ENCODE measurements at regions not wholly inside any gene's neighbourhood (a gene's known extent, or its start where the extent isn't known, plus 50 kb on each side); places are given as distances from the start of the nearest gene placed in this dataset.

DNA sequence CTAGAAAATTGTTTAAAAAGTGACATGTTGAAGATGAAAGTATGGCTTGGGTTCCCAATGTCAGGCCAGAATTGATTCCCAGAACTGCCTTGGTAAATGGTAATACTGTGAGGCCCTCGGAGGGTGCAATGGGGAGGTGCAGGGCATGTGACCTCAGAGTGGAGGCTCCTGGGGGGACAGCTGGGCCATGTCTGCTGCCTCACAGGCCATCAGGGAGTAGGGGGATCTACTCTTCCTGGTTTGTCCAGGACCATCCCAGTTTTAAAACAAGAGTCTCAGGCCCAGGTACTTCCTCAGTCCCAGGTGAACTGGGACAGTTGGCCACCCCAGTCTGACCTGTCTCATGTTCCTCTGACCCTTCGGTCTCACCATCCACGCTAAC, 55.3 kb upstream of the SNX9 start:
- no peaks in the 10 kb centered on the region for H3K27me3 ChIP-seq
- H3K9me3 ChIP-seq = no peaks in the 10 kb centered on the region
- no peaks in the 10 kb centered on the region for H3K36me3 ChIP-seq
- H3K4me1 ChIP-seq = peaks cover 17 to 20% of the 10 kb centered on the region in 2 donors
- TF ChIP-seq, protein P1, sequence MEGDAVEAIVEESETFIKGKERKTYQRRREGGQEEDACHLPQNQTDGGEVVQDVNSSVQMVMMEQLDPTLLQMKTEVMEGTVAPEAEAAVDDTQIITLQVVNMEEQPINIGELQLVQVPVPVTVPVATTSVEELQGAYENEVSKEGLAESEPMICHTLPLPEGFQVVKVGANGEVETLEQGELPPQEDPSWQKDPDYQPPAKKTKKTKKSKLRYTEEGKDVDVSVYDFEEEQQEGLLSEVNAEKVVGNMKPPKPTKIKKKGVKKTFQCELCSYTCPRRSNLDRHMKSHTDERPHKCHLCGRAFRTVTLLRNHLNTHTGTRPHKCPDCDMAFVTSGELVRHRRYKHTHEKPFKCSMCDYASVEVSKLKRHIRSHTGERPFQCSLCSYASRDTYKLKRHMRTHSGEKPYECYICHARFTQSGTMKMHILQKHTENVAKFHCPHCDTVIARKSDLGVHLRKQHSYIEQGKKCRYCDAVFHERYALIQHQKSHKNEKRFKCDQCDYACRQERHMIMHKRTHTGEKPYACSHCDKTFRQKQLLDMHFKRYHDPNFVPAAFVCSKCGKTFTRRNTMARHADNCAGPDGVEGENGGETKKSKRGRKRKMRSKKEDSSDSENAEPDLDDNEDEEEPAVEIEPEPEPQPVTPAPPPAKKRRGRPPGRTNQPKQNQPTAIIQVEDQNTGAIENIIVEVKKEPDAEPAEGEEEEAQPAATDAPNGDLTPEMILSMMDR (IDR thresholded peaks at IDR 0.05) = no peak
- TF ChIP-seq POLR2A (IDR thresholded peaks at IDR 0.05) (no peak), POLR2AphosphoS5 (IDR thresholded peaks at IDR 0.05) (no peak)
- intact Hi-C loops (cut with DNase I; ENCODE audit: low total_unique reads) = loop anchor here (10.0 kb wide), 1 partner anchor 307 kb away; no protein-coding TSS in a partner anchor
- H3K27ac ChIP-seq = peak overlapping the region in 1 of 2 donors; percentile 26
- H3K4me3 ChIP-seq = no peak overlapping the region
- no peak for DNase-seq (ENCODE audit: low spot score in 2 of 2)

DNA sequence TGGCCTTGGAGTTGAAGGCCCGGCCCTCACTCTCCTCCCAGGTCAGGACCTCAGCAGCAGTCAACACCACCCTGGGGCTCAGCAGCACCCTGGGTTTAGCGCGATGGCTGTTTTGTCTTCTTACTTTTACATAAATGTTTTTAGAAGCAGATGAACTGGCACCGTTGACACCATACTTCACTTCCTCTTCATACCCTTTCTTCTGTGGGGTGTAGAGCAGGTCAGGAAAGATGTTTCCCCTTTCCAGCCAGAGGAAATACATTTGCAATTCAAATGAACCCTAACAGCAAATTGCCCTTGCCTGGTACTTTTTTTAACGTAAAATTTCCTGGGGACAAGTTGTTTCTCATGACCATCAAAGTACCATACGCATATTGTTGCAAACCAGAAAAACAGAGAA, 54.7 kb upstream of the SNX9 start:
- DNase-seq (ENCODE audit: low spot score in 2 of 2) = no peak
- Histone ChIP-seq H3K36me3 (no peaks in the 10 kb centered on the region), H3K27me3 (no peaks in the 10 kb centered on the region), H3K27ac (peak overlapping the region in 1 of 2 donors; percentile 26), H3K9me3 (no peaks in the 10 kb centered on the region), H3K4me1 (peaks cover 17% of the 10 kb centered on the region in 2 donors), H3K4me3 (no peak overlapping the region)
- intact Hi-C loops (cut with DNase I; ENCODE audit: low total_unique reads) = loop anchor here (10.0 kb wide), 1 partner anchor 306 kb away; no protein-coding TSS in a partner anchor
- TF ChIP-seq POLR2A (IDR thresholded peaks at IDR 0.05) = no peak
- TF ChIP-seq POLR2AphosphoS5 (IDR thresholded peaks at IDR 0.05) = no peak
- TF ChIP-seq, protein P1 (IDR thresholded peaks at IDR 0.05) = no peak

DNA sequence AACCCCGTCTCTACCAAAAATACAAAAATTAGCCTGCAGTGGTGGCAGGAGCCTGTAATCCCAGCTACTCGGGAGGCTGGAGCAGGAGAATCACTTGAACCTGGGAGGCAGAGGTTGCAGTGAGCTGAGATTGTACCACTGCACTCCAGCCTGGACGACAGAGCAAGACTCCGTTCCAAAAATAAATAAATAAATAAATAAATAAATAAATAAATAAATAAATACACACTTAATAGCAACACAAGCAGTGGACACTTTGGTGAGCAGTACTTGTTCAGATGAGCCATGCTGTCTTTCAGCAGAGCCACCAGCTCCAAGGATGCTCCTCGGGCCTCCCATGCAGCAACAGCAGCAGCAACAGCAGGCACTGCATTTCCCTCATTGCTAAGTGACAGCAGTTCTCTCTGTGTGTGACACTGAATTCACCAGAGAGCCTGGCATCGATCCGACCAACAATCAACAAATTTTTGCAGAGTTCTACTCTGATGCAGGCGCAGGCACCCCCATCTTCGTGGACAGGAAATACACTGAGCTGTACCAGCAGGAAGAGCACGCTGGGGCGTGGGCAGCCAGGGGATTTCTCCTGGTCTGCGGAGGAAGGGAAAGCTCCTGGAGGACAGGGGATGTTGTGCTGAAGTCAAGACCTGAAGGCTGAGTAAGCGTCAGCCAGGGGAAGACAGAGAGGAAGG, 54.0 kb upstream of the SNX9 start:
- Histone ChIP-seq H3K9me3 (no peaks in the 10 kb centered on the region), H3K4me1 (peaks cover 10% of the 10 kb centered on the region in 2 donors), H3K27ac (no peak overlapping the region), H3K36me3 (no peaks in the 10 kb centered on the region), H3K4me3 (no peak overlapping the region), H3K27me3 (no peaks in the 10 kb centered on the region)
- intact Hi-C loops (cut with DNase I; ENCODE audit: low total_unique reads) = loop anchor here (10.0 kb wide), 1 partner anchor 306 kb away; no protein-coding TSS in a partner anchor
- DNase-seq (ENCODE audit: low spot score in 2 of 2) = no peak
- TF ChIP-seq POLR2AphosphoS5 (IDR thresholded peaks at IDR 0.05) (no peak), POLR2A (IDR thresholded peaks at IDR 0.05) (no peak)
- TF ChIP-seq, protein P1 (IDR thresholded peaks at IDR 0.05) = no peak

DNA sequence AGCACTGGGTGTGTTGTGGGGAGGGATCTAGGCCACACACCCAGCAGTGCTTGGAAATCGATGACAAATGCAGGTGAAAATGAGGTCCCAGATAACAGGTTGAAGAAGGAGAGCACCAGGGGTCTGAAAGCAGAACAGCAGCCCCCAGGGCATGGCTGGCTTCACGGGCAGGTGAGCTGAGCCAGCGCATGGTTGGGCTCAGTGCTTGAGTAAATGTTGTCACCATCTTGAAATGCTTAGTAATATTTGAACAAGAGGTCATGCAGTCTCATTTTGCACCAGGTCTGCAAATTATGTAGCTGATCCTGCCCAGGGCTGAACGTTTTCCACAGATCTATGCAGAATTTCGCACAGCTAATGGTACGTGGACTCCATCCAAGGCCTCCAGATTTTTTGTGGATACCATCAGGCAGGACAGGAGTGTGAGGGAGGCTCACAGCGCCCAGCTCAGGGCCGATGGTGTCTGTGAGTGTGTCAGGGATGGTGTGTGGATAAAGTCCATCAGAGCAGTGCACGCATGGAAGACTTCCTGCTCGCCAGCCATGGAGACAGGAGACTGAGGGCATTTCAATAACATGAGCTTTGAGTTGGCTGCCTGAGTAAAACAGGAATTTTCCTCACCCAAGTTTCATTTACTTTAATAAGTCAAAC, 53.1 kb upstream of the SNX9 start:
- Histone ChIP-seq H3K27me3 (no peaks in the 10 kb centered on the region), H3K9me3 (no peaks in the 10 kb centered on the region), H3K4me3 (no peak overlapping the region), H3K27ac (peak overlapping the region in 1 of 2 donors; percentile 33), H3K4me1 (peaks cover 1 to 3% of the 10 kb centered on the region in 2 donors), H3K36me3 (no peaks in the 10 kb centered on the region)
- no peak for DNase-seq (ENCODE audit: low spot score in 2 of 2)
- intact Hi-C loops (cut with DNase I; ENCODE audit: low total_unique reads) = loop anchor here (10.0 kb wide), 1 partner anchor 305 kb away; no protein-coding TSS in a partner anchor
- TF ChIP-seq POLR2A (IDR thresholded peaks at IDR 0.05) = no peak
- no peak for TF ChIP-seq POLR2AphosphoS5 (IDR thresholded peaks at IDR 0.05)
- TF ChIP-seq, protein P1 (IDR thresholded peaks at IDR 0.05) = no peak

DNA sequence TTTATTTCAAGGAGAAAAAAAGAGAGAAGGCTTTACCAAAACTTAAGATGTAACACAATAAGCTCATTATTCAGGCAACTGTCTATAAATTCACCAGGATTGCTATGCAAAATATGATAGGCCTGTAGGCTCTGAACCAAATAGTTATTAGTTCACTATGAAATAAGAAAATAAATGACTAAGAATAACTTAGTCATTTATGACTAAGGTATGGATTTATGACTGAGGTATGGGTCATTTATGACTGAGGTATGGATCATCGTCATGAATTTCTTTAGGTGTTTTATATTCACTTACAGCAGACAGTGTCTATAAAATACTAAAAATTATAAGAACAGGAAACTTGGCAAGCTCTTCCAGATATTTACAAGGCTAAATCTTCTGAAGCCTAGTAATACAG, 52.1 kb upstream of the SNX9 start:
- intact Hi-C loops (cut with DNase I; ENCODE audit: low total_unique reads) = no loop called here
- no peaks in the 10 kb centered on the region for H3K27me3 ChIP-seq
- TF ChIP-seq POLR2AphosphoS5 (IDR thresholded peaks at IDR 0.05) (no peak), POLR2A (IDR thresholded peaks at IDR 0.05) (no peak)
- TF ChIP-seq, protein P1 (IDR thresholded peaks at IDR 0.05) = no peak
- no peak overlapping the region for H3K27ac ChIP-seq
- no peaks in the 10 kb centered on the region for H3K4me1 ChIP-seq
- no peak overlapping the region for H3K4me3 ChIP-seq
- H3K9me3 ChIP-seq = no peaks in the 10 kb centered on the region
- DNase-seq (ENCODE audit: low spot score in 2 of 2) = no peak
- no peaks in the 10 kb centered on the region for H3K36me3 ChIP-seq
